GM12892 (cell line): ENCODE measurements at regions not wholly inside any gene's neighbourhood (a gene's known extent, or its start where the extent isn't known, plus 50 kb on each side); places are given as distances from the start of the nearest gene placed in this dataset.

Source experiments
- POLR2AphosphoS5 ChIP-seq: IDR thresholded peaks from 2 replicates; pipeline ENCODE4 v1.6.1; 2011; ENCODE audit warnings: low read depth, low read length, control low read depth
- TAF1 ChIP-seq: IDR thresholded peaks from 2 replicates; pipeline ENCODE4 v1.6.1; 2011; ENCODE audit warnings: low read depth, mild to moderate bottlenecking, control low read depth, low read length, borderline replicate concordance

GRCh38 chr20:39885975-39886649 is 802.9 kb downstream of the MAFB start:
- TF ChIP-seq POLR2AphosphoS5: no peak
- TF ChIP-seq TAF1: no peak
